ENCODE measurements at regions not wholly inside any gene's neighbourhood (a gene's known extent, or its start where the extent isn't known, plus 50 kb on each side); places are given as distances from the start of the nearest gene placed in this dataset.
"Not testable (repeated sequence)": the region's sequence is repeated elsewhere in the genome, so short reads cannot be mapped to it uniquely, and the experiment has no call there.

- H3K4me1 Mint-ChIP-seq (ENCODE audit: low read depth, unreplicated experiment), result no peaks in the 10 kb centered on the region
- BruUV-seq (replicated peaks), result no TSS peak
- H3K27me3 Mint-ChIP-seq (ENCODE audit: insufficient read depth, unreplicated experiment), result no peaks in the 10 kb centered on the region
- H3K27me3 ChIP-seq (replicated peaks; ENCODE audit: control insufficient read depth, insufficient read depth, low read length), result no peaks in the 10 kb centered on the region
- ChIA-PET POLR2A (no interaction called here), CTCF (no interaction called here)
- H3K27ac Mint-ChIP-seq (ENCODE audit: unreplicated experiment), result no peak overlapping the region
- DNase-seq, result no peak
- no peak overlapping the region for H3K4me3 ChIP-seq (ENCODE audit: low read depth, low read length)
- no peaks in the 10 kb centered on the region for H3K9me3 ChIP-seq
- H3K4me1 ChIP-seq, result no peaks in the 10 kb centered on the region
- TF ChIP-seq CTCF (IDR thresholded peaks at IDR 0.05; ENCODE audit: insufficient read depth in 1 of 2, low read depth in 1 of 2, low read length in 1 of 2, severe bottlenecking in 1 of 2, unreplicated experiment in 1 of 2), result no peak
- intact Hi-C loops (cut with micrococcal nuclease; ENCODE audit: unreplicated experiment), result no loop called here
- H3K4me3 Mint-ChIP-seq (ENCODE audit: unreplicated experiment), result no peak overlapping the region
- H3K36me3 ChIP-seq (ENCODE audit: control insufficient read depth, insufficient read depth, low read length), result no peaks in the 10 kb centered on the region
- no peaks in the 10 kb centered on the region for H3K9me3 Mint-ChIP-seq (ENCODE audit: unreplicated experiment)
- H3K36me3 Mint-ChIP-seq (ENCODE audit: insufficient read depth, unreplicated experiment), result no peaks in the 10 kb centered on the region
Measured at GRCh38 chr9:42396318-42396717, 212.9 kb downstream of the SPATA31A6 start.

- H3K36me3 Mint-ChIP-seq (ENCODE audit: insufficient read depth, unreplicated experiment); DNase-seq; CTCF ChIA-PET; H3K27me3 ChIP-seq (replicated peaks; ENCODE audit: control insufficient read depth, insufficient read depth, low read length); POLR2A ChIA-PET; H3K9me3 ChIP-seq; H3K4me1 Mint-ChIP-seq (ENCODE audit: low read depth, unreplicated experiment); H3K4me3 ChIP-seq (ENCODE audit: low read depth, low read length); H3K9me3 Mint-ChIP-seq (ENCODE audit: unreplicated experiment); BruUV-seq (replicated peaks); H3K4me3 Mint-ChIP-seq (ENCODE audit: unreplicated experiment); H3K27me3 Mint-ChIP-seq (ENCODE audit: insufficient read depth, unreplicated experiment); H3K36me3 ChIP-seq (ENCODE audit: control insufficient read depth, insufficient read depth, low read length); H3K27ac Mint-ChIP-seq (ENCODE audit: unreplicated experiment); intact Hi-C loops (cut with micrococcal nuclease; ENCODE audit: unreplicated experiment); H3K4me1 ChIP-seq: not testable (repeated sequence)
Measured at GRCh38 chr9:42397336-42397735, 213.9 kb downstream of the SPATA31A6 start.

- H3K9me3 ChIP-seq; H3K27me3 ChIP-seq (replicated peaks; ENCODE audit: control insufficient read depth, insufficient read depth, low read length); H3K9me3 Mint-ChIP-seq (ENCODE audit: unreplicated experiment); CTCF ChIA-PET; H3K27me3 Mint-ChIP-seq (ENCODE audit: insufficient read depth, unreplicated experiment); H3K4me3 ChIP-seq (ENCODE audit: low read depth, low read length); H3K36me3 ChIP-seq (ENCODE audit: control insufficient read depth, insufficient read depth, low read length); H3K4me1 ChIP-seq; H3K4me3 Mint-ChIP-seq (ENCODE audit: unreplicated experiment); DNase-seq; POLR2A ChIA-PET; H3K4me1 Mint-ChIP-seq (ENCODE audit: low read depth, unreplicated experiment); H3K27ac Mint-ChIP-seq (ENCODE audit: unreplicated experiment); intact Hi-C loops (cut with micrococcal nuclease; ENCODE audit: unreplicated experiment); BruUV-seq (replicated peaks); H3K36me3 Mint-ChIP-seq (ENCODE audit: insufficient read depth, unreplicated experiment): not testable (repeated sequence)
Measured at GRCh38 chr9:42402919-42403318, 219.5 kb downstream of the SPATA31A6 start.

GRCh38 chr9:42409581-42409980 is 226.1 kb downstream of the SPATA31A6 start:
- H3K4me1 ChIP-seq; POLR2A ChIA-PET; DNase-seq; intact Hi-C loops (cut with micrococcal nuclease; ENCODE audit: unreplicated experiment); H3K9me3 Mint-ChIP-seq (ENCODE audit: unreplicated experiment); H3K36me3 Mint-ChIP-seq (ENCODE audit: insufficient read depth, unreplicated experiment); H3K36me3 ChIP-seq (ENCODE audit: control insufficient read depth, insufficient read depth, low read length); H3K9me3 ChIP-seq; CTCF ChIA-PET; H3K27me3 ChIP-seq (replicated peaks; ENCODE audit: control insufficient read depth, insufficient read depth, low read length); H3K4me1 Mint-ChIP-seq (ENCODE audit: low read depth, unreplicated experiment); H3K4me3 Mint-ChIP-seq (ENCODE audit: unreplicated experiment); H3K27ac Mint-ChIP-seq (ENCODE audit: unreplicated experiment); H3K4me3 ChIP-seq (ENCODE audit: low read depth, low read length); H3K27me3 Mint-ChIP-seq (ENCODE audit: insufficient read depth, unreplicated experiment); BruUV-seq (replicated peaks): not testable (repeated sequence)

GRCh38 chr9:42412354-42412753 is 228.9 kb downstream of the SPATA31A6 start:
- POLR2A ChIA-PET; H3K4me3 Mint-ChIP-seq (ENCODE audit: unreplicated experiment); H3K4me3 ChIP-seq (ENCODE audit: low read depth, low read length); H3K27me3 Mint-ChIP-seq (ENCODE audit: insufficient read depth, unreplicated experiment); H3K36me3 ChIP-seq (ENCODE audit: control insufficient read depth, insufficient read depth, low read length); CTCF ChIA-PET; H3K9me3 ChIP-seq; H3K4me1 Mint-ChIP-seq (ENCODE audit: low read depth, unreplicated experiment); H3K9me3 Mint-ChIP-seq (ENCODE audit: unreplicated experiment); H3K4me1 ChIP-seq; DNase-seq; H3K27me3 ChIP-seq (replicated peaks; ENCODE audit: control insufficient read depth, insufficient read depth, low read length); BruUV-seq (replicated peaks); H3K36me3 Mint-ChIP-seq (ENCODE audit: insufficient read depth, unreplicated experiment); H3K27ac Mint-ChIP-seq (ENCODE audit: unreplicated experiment); intact Hi-C loops (cut with micrococcal nuclease; ENCODE audit: unreplicated experiment): not testable (repeated sequence)

- H3K9me3 ChIP-seq; DNase-seq; POLR2A ChIA-PET; H3K27me3 ChIP-seq (replicated peaks; ENCODE audit: control insufficient read depth, insufficient read depth, low read length); H3K4me3 Mint-ChIP-seq (ENCODE audit: unreplicated experiment); CTCF ChIA-PET; H3K4me3 ChIP-seq (ENCODE audit: low read depth, low read length); H3K27ac Mint-ChIP-seq (ENCODE audit: unreplicated experiment); H3K4me1 ChIP-seq; H3K36me3 Mint-ChIP-seq (ENCODE audit: insufficient read depth, unreplicated experiment); H3K4me1 Mint-ChIP-seq (ENCODE audit: low read depth, unreplicated experiment); H3K36me3 ChIP-seq (ENCODE audit: control insufficient read depth, insufficient read depth, low read length); intact Hi-C loops (cut with micrococcal nuclease; ENCODE audit: unreplicated experiment); BruUV-seq (replicated peaks); H3K27me3 Mint-ChIP-seq (ENCODE audit: insufficient read depth, unreplicated experiment); H3K9me3 Mint-ChIP-seq (ENCODE audit: unreplicated experiment): not testable (repeated sequence)
Measured at GRCh38 chr9:42414865-42415264, 231.4 kb downstream of the SPATA31A6 start.

- intact Hi-C loops (cut with micrococcal nuclease; ENCODE audit: unreplicated experiment); H3K27me3 ChIP-seq (replicated peaks; ENCODE audit: control insufficient read depth, insufficient read depth, low read length); H3K27me3 Mint-ChIP-seq (ENCODE audit: insufficient read depth, unreplicated experiment); H3K9me3 ChIP-seq; H3K4me1 ChIP-seq; H3K4me1 Mint-ChIP-seq (ENCODE audit: low read depth, unreplicated experiment); H3K36me3 Mint-ChIP-seq (ENCODE audit: insufficient read depth, unreplicated experiment); H3K27ac Mint-ChIP-seq (ENCODE audit: unreplicated experiment); H3K4me3 ChIP-seq (ENCODE audit: low read depth, low read length); H3K36me3 ChIP-seq (ENCODE audit: control insufficient read depth, insufficient read depth, low read length); H3K4me3 Mint-ChIP-seq (ENCODE audit: unreplicated experiment); H3K9me3 Mint-ChIP-seq (ENCODE audit: unreplicated experiment); POLR2A ChIA-PET; BruUV-seq (replicated peaks); CTCF ChIA-PET; DNase-seq: not testable (repeated sequence)
Measured at GRCh38 chr9:42419652-42420051, 236.2 kb downstream of the SPATA31A6 start.
